GM03348 (cell line): ENCODE measurements at regions not wholly inside any gene's neighbourhood (a gene's known extent, or its start where the extent isn't known, plus 50 kb on each side); places are given as distances from the start of the nearest gene placed in this dataset.
"Not testable (repeated sequence)": the region's sequence is repeated elsewhere in the genome, so short reads cannot be mapped to it uniquely, and the experiment has no call there.

Experiments used
- DNase-seq: peaks from one replicate; pipeline ENCODE4 v3.0.0; 2012; ENCODE audit warnings: low spot score

- DNase-seq, result no peak
Measured at GRCh38 chr4:141459020-141459419, 177.4 kb upstream of the IL15 start.

- DNase-seq, result no peak
Measured at GRCh38 chr4:141462361-141462760, 174.0 kb upstream of the IL15 start.

- no peak for DNase-seq
Measured at GRCh38 chr4:141463678-141464077, 172.7 kb upstream of the IL15 start.

GRCh38 chr4:141464366-141464765 lies 172.0 kb upstream of the IL15 start:
- DNase-seq, result no peak

GRCh38 chr4:141465171-141465570 lies 171.2 kb upstream of the IL15 start:
- no peak for DNase-seq

GRCh38 chr4:141467225-141467624 lies 169.2 kb upstream of the IL15 start:
- DNase-seq, result no peak

- no peak for DNase-seq
Measured at GRCh38 chr4:141469392-141469791, 167.0 kb upstream of the IL15 start.

GRCh38 chr4:141473026-141473540 lies 163.3 kb upstream of the IL15 start:
- no peak for DNase-seq

GRCh38 chr4:141473952-141474351 lies 162.4 kb upstream of the IL15 start:
- peak; percentile 21 for DNase-seq

GRCh38 chr4:141480950-141481349 lies 155.4 kb upstream of the IL15 start:
- DNase-seq, result no peak

- not testable (repeated sequence) for DNase-seq
Measured at GRCh38 chr4:141484298-141484697, 152.1 kb upstream of the IL15 start.

GRCh38 chr4:141486375-141486997 lies 149.9 kb upstream of the IL15 start:
- peak; percentile 44 for DNase-seq

- no peak for DNase-seq
Measured at GRCh38 chr4:141497627-141498026, 138.8 kb upstream of the IL15 start.

GRCh38 chr4:141499261-141499853 lies 137.0 kb upstream of the IL15 start:
- no peak for DNase-seq

GRCh38 chr4:141501395-141501794 lies 135.0 kb upstream of the IL15 start:
- peak; percentile 20 for DNase-seq

- peak; percentile 28 for DNase-seq
Measured at GRCh38 chr4:141501931-141502330, 134.5 kb upstream of the IL15 start.

GRCh38 chr4:141502755-141503154 lies 133.6 kb upstream of the IL15 start:
- DNase-seq, result no peak

- no peak for DNase-seq
Measured at GRCh38 chr4:141503260-141503659, 133.1 kb upstream of the IL15 start.

- no peak for DNase-seq
Measured at GRCh38 chr4:141511055-141511454, 125.3 kb upstream of the IL15 start.

GRCh38 chr4:141513866-141514265 lies 122.5 kb upstream of the IL15 start:
- DNase-seq, result no peak

GRCh38 chr4:141518222-141518621 lies 118.2 kb upstream of the IL15 start:
- no peak for DNase-seq

GRCh38 chr4:141524116-141524515 lies 112.3 kb upstream of the IL15 start:
- DNase-seq, result peak; percentile 58

GRCh38 chr4:141524841-141525240 lies 111.5 kb upstream of the IL15 start:
- DNase-seq, result no peak

GRCh38 chr4:141530627-141531026 lies 105.8 kb upstream of the IL15 start:
- no peak for DNase-seq
